Tongue (tissue), 1 donor: ENCODE measurements at regions not wholly inside any gene's neighbourhood (a gene's known extent, or its start where the extent isn't known, plus 50 kb on each side); places are given as distances from the start of the nearest gene placed in this dataset.

ENCODE experiments used
- DNase-seq: peaks from one replicate; pipeline ENCODE4 v3.0.0-alpha.2; 2015

GRCh38 chr9:121601194-121601593 lies 50.2 kb upstream of the DAB2IP start:
- no peak for DNase-seq
